Trophoblast cell (in vitro differentiated cells and primary cell): ENCODE measurements at regions not wholly inside any gene's neighbourhood (a gene's known extent, or its start where the extent isn't known, plus 50 kb on each side); places are given as distances from the start of the nearest gene placed in this dataset.

ENCODE experiments used
- DNase-seq, 2 donors: peaks; one replicate each; pipeline ENCODE4 v3.0.0-alpha.2; 2016
- H2AFZ ChIP-seq: 2 replicates; pipeline ENCODE4 v1.6.1; 2013; ENCODE audit warnings: low read length, moderate library complexity, mild to moderate bottlenecking; ENCODE audit not compliant: insufficient read depth, poor library complexity
- H2AK5ac ChIP-seq: 2 replicates; pipeline ENCODE4 v1.6.1; 2013; ENCODE audit warnings: mild to moderate bottlenecking, low read length
- H2BK120ac ChIP-seq: 2 replicates; pipeline ENCODE4 v1.6.1; 2013; ENCODE audit warnings: low read length, mild to moderate bottlenecking, moderate library complexity; ENCODE audit not compliant: insufficient read depth, poor library complexity
- H2BK12ac ChIP-seq: 2 replicates; pipeline ENCODE4 v1.6.1; 2013; ENCODE audit warnings: mild to moderate bottlenecking, low read length, moderate library complexity
- H2BK5ac ChIP-seq: 2 replicates; pipeline ENCODE4 v1.6.1; 2013; ENCODE audit warnings: low read length, low read depth, moderate library complexity, mild to moderate bottlenecking; ENCODE audit not compliant: poor library complexity
- H3K14ac ChIP-seq: 2 replicates; pipeline ENCODE4 v1.6.1; 2013; ENCODE audit warnings: mild to moderate bottlenecking, low read length
- H3K18ac ChIP-seq: 2 replicates; pipeline ENCODE4 v1.6.1; 2013; ENCODE audit warnings: mild to moderate bottlenecking, low read length
- H3K23ac ChIP-seq: 2 replicates; pipeline ENCODE4 v1.6.1; 2013; ENCODE audit warnings: low read length
- H3K27ac ChIP-seq: 2 replicates; pipeline ENCODE4 v1.5.1; 2013; ENCODE audit warnings: low read depth, mild to moderate bottlenecking, inconsistent platforms, low read length, moderate library complexity
- H3K27me3 ChIP-seq: 2 replicates; pipeline ENCODE4 v1.6.1; 2013; ENCODE audit warnings: inconsistent platforms, mild to moderate bottlenecking, low read length, moderate library complexity; ENCODE audit not compliant: insufficient read depth
- H3K36me3 ChIP-seq, 2 experiments: 1 replicate in 1 of 2; 2 replicates in 1 of 2; pipeline ENCODE4 v1.6.1; 2013; ENCODE audit warnings: low read length in 2 of 2, mild to moderate bottlenecking in 2 of 2, moderate library complexity in 1 of 2; ENCODE audit not compliant: insufficient read depth in 2 of 2, control insufficient read depth in 1 of 2
- H3K4ac ChIP-seq: 2 replicates; pipeline ENCODE4 v1.6.1; 2013; ENCODE audit warnings: low read depth, mild to moderate bottlenecking, low read length, moderate library complexity
- H3K4me1 ChIP-seq, 2 experiments: 1 replicate in 1 of 2; 2 replicates in 1 of 2; pipeline ENCODE4 v1.6.1; 2013; ENCODE audit warnings: low read length in 2 of 2, mild to moderate bottlenecking in 2 of 2, moderate library complexity in 1 of 2; ENCODE audit not compliant: insufficient read depth in 2 of 2, control insufficient read depth in 1 of 2
- H3K4me2 ChIP-seq: 2 replicates; pipeline ENCODE4 v1.6.1; 2013; ENCODE audit warnings: inconsistent platforms, mild to moderate bottlenecking, low read length, moderate library complexity
- H3K4me3 ChIP-seq: 2 replicates; pipeline ENCODE4 v1.5.1; 2013; ENCODE audit warnings: mild to moderate bottlenecking, low read depth, low read length, inconsistent platforms
- H3K79me1 ChIP-seq: one replicate; pipeline ENCODE4 v1.6.1; 2013; ENCODE audit warnings: low read length
- H3K79me2 ChIP-seq: 2 replicates; pipeline ENCODE4 v1.6.1; 2013; ENCODE audit warnings: low read length, mild to moderate bottlenecking; ENCODE audit not compliant: control insufficient read depth, insufficient read depth, poor library complexity
- H3K9ac ChIP-seq: 2 replicates; pipeline ENCODE4 v1.6.1; 2013; ENCODE audit warnings: mild to moderate bottlenecking, low read length
- H3K9me3 ChIP-seq: 2 replicates; pipeline ENCODE4 v1.6.1; 2013; ENCODE audit warnings: low read depth, mild to moderate bottlenecking, control low read depth, inconsistent platforms, low read length; ENCODE audit not compliant: insufficient read depth
- H4K12ac ChIP-seq: 2 replicates; pipeline ENCODE4 v1.6.1; 2013; ENCODE audit warnings: low read depth, mild to moderate bottlenecking, low read length, moderate library complexity
- H4K8ac ChIP-seq: 2 replicates; pipeline ENCODE4 v1.6.1; 2013; ENCODE audit warnings: low read depth, mild to moderate bottlenecking, low read length, moderate library complexity
- H4K91ac ChIP-seq: one replicate; pipeline ENCODE4 v1.6.1; 2013; ENCODE audit warnings: low read depth, mild to moderate bottlenecking, low read length, moderate library complexity
- WGBS: extraction: QIAGEN DNeasy Blood & Tissue Kit; methylation state at CpG from one replicate; pipeline ENCODE4 v1.1.7; 2013; ENCODE audit warnings: missing lambda C conversion rate; ENCODE audit not compliant: insufficient read length, insufficient coverage; ENCODE audit errors: extremely low coverage; 5-methylcytosine and 5-hydroxymethylcytosine counted together

GRCh38 chr7:42987648-42988214, 55.6 kb downstream of the MRPL32 start:
- no peak overlapping the region for H4K8ac ChIP-seq
- H2BK120ac ChIP-seq = no peak overlapping the region
- no CpG with 5 or more reads among the region's 3 CpGs for WGBS
- no peak overlapping the region for H2AFZ ChIP-seq
- no peak overlapping the region for H2AK5ac ChIP-seq
- H3K79me2 ChIP-seq = no peaks in the 10 kb centered on the region
- H3K36me3 ChIP-seq = no peaks in the 10 kb centered on the region
- no peaks in the 10 kb centered on the region for H3K9me3 ChIP-seq
- no peaks in the 10 kb centered on the region for H3K79me1 ChIP-seq
- DNase-seq = no peak
- H4K91ac ChIP-seq = no peak overlapping the region
- H3K27me3 ChIP-seq = no peaks in the 10 kb centered on the region
- no peak overlapping the region for H3K4me2 ChIP-seq
- H3K23ac ChIP-seq = no peak overlapping the region
- H2BK5ac ChIP-seq = no peak overlapping the region
- H3K4me1 ChIP-seq = no peaks in the 10 kb centered on the region
- no peak overlapping the region for H3K9ac ChIP-seq
- no peak overlapping the region for H3K18ac ChIP-seq
- no peak overlapping the region for H3K4ac ChIP-seq
- no peak overlapping the region for H4K12ac ChIP-seq
- H3K14ac ChIP-seq = no peak overlapping the region
- no peak overlapping the region for H3K27ac ChIP-seq
- H2BK12ac ChIP-seq = no peak overlapping the region
- no peak overlapping the region for H3K4me3 ChIP-seq

DNA sequence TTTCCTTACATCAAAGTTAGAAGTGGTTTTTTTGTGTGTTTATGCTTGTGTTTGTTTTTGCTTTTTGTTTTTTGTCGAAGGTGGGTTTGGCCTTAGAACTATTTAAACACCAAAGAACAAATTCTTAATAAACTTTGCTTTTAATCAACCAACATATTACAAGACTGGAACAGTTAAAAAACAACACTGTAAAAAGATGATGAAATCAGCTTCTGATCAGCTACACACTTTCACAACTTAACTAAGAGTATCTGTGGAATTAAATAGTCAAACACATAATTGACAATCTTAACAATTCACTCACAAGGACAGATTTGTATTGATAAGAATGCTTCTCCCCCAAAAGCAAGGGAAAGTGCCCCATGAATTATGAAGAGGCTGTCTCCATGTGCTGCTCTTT, 58.8 kb downstream of the MRPL32 start:
- no CpG with 5 or more reads among the region's 1 CpG for WGBS
- H2BK5ac ChIP-seq = no peak overlapping the region

DNA sequence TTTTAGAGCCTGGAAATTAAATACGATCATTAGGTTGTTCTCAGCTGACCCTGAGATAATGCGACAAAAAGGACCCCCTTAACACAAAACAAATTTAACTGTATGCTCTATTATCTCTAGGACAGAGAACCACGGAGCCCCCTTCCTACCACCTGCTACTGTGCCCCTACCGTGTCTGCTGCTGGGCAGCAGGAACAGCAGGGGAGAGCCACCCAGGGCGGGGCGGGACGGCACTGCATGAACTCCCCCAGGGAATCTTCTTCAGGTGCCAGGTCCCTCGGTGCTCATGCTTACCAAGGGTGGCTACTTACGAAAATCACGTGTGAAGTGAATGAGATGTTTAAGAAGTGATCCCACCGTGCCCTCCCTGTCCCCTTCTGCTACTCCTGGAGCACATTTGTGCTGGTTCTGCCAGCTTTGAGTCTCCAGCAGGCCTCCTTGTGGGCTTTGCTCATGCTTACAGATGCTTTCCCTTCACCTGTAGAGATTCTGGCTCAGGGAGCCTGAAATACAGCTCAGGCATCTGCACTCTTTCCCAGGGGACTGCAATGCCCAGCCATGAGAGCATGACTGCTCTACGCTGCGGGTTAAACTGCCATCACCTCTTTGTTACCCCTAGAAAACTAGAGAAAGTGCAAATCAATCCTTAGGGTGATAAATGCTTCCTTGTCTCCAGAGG, 59.9 kb downstream of the MRPL32 start:
- WGBS = no CpG with 5 or more reads among the region's 13 CpGs
- H2BK120ac ChIP-seq = no peak overlapping the region
- no peak overlapping the region for H2BK12ac ChIP-seq
- H2BK5ac ChIP-seq = no peak overlapping the region
- no peak overlapping the region for H3K4ac ChIP-seq
- DNase-seq = no peak
- H3K79me1 ChIP-seq = no peaks in the 10 kb centered on the region
- no peak overlapping the region for H2AK5ac ChIP-seq
- no peak overlapping the region for H4K91ac ChIP-seq
- H3K36me3 ChIP-seq = no peaks in the 10 kb centered on the region
- H3K23ac ChIP-seq = peak overlapping the region; percentile 61
- no peak overlapping the region for H2AFZ ChIP-seq
- no peaks in the 10 kb centered on the region for H3K27me3 ChIP-seq
- H4K12ac ChIP-seq = no peak overlapping the region
- H3K9ac ChIP-seq = no peak overlapping the region
- H3K79me2 ChIP-seq = no peaks in the 10 kb centered on the region
- H3K14ac ChIP-seq = no peak overlapping the region
- H3K4me3 ChIP-seq = no peak overlapping the region
- H3K4me1 ChIP-seq = no peaks in the 10 kb centered on the region
- H3K18ac ChIP-seq = no peak overlapping the region
- no peaks in the 10 kb centered on the region for H3K9me3 ChIP-seq
- no peak overlapping the region for H3K27ac ChIP-seq
- no peak overlapping the region for H4K8ac ChIP-seq
- H3K4me2 ChIP-seq = no peak overlapping the region

More for the DNA sequence above, 58.8 kb downstream of the MRPL32 start:
- Histone ChIP-seq H4K12ac (no peak overlapping the region), H4K8ac (no peak overlapping the region), H3K4me2 (no peak overlapping the region), H3K79me2 (no peaks in the 10 kb centered on the region), H2BK120ac (no peak overlapping the region), H3K9ac (no peak overlapping the region), H3K79me1 (no peaks in the 10 kb centered on the region), H3K23ac (no peak overlapping the region), H2AK5ac (no peak overlapping the region), H3K4me1 (no peaks in the 10 kb centered on the region), H3K9me3 (no peaks in the 10 kb centered on the region), H3K4me3 (no peak overlapping the region), H3K36me3 (no peaks in the 10 kb centered on the region), H3K27me3 (no peaks in the 10 kb centered on the region), H3K4ac (no peak overlapping the region), H3K14ac (no peak overlapping the region), H2BK12ac (no peak overlapping the region), H2AFZ (no peak overlapping the region), H3K27ac (no peak overlapping the region), H3K18ac (no peak overlapping the region), H4K91ac (no peak overlapping the region)
- DNase-seq = no peak

DNA sequence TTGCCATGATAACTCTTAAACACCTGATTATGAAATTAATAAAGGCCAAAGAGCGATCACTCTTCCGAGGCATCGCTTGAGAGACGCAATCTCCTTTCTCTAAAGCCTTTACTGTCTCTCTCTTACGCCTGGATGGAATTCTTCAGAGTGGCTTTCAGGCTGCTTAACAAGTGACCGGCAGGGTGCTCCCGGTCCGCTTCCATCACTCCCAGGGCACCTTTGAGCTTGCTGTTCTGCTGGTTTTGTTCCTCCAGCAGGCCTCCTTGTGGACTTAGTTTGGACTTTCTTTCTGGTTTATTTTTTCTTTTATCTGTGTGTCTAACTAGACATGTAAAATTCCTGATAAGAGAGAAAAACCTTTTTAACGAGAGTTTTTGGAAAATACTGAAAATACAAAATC, 60.9 kb downstream of the MRPL32 start:
- no peak overlapping the region for H4K12ac ChIP-seq
- H3K79me2 ChIP-seq = no peaks in the 10 kb centered on the region
- no peak overlapping the region for H3K18ac ChIP-seq
- no peaks in the 10 kb centered on the region for H3K4me1 ChIP-seq
- no peak overlapping the region for H2BK5ac ChIP-seq
- H2BK120ac ChIP-seq = no peak overlapping the region
- H3K4me2 ChIP-seq = no peak overlapping the region
- H3K4me3 ChIP-seq = no peak overlapping the region
- H3K23ac ChIP-seq = no peak overlapping the region
- H3K9ac ChIP-seq = no peak overlapping the region
- H2BK12ac ChIP-seq = no peak overlapping the region
- H3K27me3 ChIP-seq = no peaks in the 10 kb centered on the region
- no peaks in the 10 kb centered on the region for H3K79me1 ChIP-seq
- no peak overlapping the region for H3K14ac ChIP-seq
- no peak overlapping the region for H2AFZ ChIP-seq
- no peak overlapping the region for H2AK5ac ChIP-seq
- peak; percentile 3 to 39 for DNase-seq
- no peak overlapping the region for H4K8ac ChIP-seq
- H4K91ac ChIP-seq = no peak overlapping the region
- H3K9me3 ChIP-seq = no peaks in the 10 kb centered on the region
- no CpG with 5 or more reads among the region's 9 CpGs for WGBS
- no peaks in the 10 kb centered on the region for H3K36me3 ChIP-seq
- no peak overlapping the region for H3K27ac ChIP-seq
- H3K4ac ChIP-seq = no peak overlapping the region
